ENCODE measurements at regions not wholly inside any gene's neighbourhood (a gene's known extent, or its start where the extent isn't known, plus 50 kb on each side); places are given as distances from the start of the nearest gene placed in this dataset.

- TF ChIP-seq CTCF (IDR thresholded peaks at IDR 0.05; ENCODE audit: insufficient read depth, low read length): no peak
- no peak for TF ChIP-seq POLR2AphosphoS5 (IDR thresholded peaks at IDR 0.05; ENCODE audit: low read depth)
These were observed 1639.0 kb upstream of the B3GALT2 start for GRCh38 chr1:194825382-194825781.

Data from HL-60 (cell line).